CD4-positive, alpha-beta T cell treated with Interleukin-17A for 4 hours (primary cell): ENCODE measurements at regions not wholly inside any gene's neighbourhood (a gene's known extent, or its start where the extent isn't known, plus 50 kb on each side); places are given as distances from the start of the nearest gene placed in this dataset.
A peak's percentile ranks its signal among the peaks of the same experiment; 100 is the strongest.

ENCODE experiments used
- DNase-seq: peaks from one replicate; pipeline ENCODE4 v3.0.0-alpha.2; 2020; ENCODE audit warnings: mixed read lengths

DNA sequence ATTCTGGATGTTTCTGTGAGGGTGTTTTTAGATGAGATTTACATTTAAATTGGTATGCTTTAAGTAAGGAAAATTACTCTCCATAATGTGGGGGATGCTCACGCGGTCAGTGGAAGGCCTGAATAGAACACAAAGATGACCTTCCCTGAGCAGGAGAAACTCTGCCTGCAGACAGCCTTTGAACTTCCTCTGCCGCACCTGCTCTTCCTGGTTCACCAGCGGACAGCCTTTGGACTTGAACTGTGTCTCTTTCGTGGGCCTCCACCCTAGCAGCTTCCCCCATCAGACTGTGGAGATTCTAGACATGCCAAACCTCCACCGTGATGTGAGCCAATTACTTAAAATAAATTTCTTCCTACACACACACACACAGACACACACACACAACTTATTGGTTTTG, 210.7 kb downstream of the EFCAB11 start:
- no peak for DNase-seq

DNA sequence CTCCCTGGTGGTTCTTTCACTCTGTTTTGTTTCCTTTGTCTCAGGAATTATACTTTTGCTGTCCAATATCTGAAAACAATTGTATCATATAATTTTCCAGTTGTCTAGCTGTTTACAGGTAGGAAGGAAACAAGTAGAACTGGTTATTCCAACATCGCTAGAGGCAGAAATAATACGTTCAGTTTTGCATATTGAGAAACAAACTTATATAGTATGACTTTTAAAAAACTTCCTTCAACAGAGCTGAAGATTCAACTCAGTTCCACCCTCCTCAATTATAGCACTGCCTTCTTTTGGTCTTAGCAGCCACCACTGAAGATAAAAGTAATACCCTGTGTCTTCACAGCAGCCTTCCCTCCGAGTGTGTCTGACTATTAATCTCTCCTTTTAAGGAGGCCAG, 214.3 kb downstream of the EFCAB11 start:
- DNase-seq = no peak

DNA sequence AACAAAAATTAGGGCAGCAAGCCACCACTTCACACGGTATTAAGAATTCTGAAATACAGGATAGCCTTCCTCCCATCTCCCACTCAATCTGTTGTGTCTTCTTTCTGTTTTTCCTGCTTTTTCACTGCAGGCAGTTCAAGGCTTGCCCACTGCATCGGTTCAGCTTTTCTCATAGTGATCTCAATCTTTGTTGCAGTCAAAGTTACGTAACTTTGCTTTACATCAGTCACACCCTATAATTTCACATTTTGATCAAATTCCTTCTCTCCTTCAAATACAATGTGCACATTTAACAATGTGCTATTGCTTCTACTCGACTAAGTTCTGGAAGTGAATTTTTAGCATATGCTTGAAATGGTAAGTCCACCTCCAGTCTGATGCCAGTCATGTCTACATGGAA, 217.6 kb downstream of the EFCAB11 start:
- DNase-seq = no peak

DNA sequence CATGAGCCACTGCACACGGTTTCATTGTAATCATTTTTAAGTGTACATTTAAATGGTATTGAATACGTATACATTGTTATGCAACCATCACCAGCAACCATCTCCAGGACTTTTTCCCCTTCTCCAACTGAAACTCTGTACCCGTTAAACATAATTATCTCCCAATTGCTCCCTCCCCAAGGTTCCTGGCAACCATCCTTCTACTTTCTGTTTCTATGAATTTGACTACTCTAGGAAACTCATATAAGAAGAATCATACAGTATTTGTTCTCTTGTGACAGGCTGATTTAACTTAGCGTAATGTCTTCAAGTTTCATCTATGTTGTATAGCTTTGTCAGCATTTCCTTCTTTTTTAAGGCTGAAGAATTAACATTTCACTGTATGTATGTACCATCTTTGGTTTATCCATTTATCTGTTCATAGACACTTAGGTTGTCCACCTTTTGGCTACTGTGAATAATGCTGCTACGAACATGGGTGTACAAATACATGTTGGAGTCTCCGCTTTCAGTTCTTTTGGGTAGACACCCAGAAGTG, 223.1 kb downstream of the EFCAB11 start:
- no peak for DNase-seq

DNA sequence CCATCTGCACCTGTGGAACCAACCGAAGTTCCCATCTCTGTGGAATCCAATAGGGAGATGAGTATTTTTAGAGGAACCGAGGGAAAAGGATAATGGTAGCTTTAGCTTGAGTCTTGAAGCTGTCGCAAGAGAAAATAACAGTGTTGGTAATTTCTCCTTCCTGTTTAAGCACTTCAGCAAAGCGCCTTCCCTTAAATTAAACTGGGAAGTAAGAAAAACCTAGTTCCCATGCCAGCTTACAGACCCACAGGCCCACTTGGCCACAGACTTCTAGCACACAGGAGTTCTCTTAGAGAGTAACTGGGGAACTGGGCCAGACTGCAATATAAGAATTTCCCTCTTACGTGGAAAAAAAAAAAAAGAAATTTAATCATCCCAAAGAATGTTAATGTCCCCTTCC, 223.8 kb downstream of the EFCAB11 start:
- no peak for DNase-seq

DNA sequence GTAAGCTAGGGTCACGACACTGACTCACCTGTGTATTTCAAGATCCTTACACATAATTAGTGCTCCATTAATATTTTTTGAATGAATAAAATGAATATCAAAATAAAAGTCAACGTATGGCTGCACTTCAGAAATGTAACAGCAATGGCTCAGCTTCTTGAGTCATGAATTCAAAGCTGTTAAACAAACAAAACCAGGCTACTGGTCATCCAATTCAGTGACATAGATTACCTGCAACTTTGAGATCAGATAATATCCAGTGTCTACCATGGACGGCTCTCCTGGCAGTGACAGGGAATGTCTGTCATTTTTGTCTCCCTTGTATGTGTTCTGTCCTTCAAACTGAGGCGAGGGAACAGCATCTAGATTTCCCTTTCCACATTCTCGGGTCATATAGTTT, 225.6 kb downstream of the EFCAB11 start:
- DNase-seq = no peak

DNA sequence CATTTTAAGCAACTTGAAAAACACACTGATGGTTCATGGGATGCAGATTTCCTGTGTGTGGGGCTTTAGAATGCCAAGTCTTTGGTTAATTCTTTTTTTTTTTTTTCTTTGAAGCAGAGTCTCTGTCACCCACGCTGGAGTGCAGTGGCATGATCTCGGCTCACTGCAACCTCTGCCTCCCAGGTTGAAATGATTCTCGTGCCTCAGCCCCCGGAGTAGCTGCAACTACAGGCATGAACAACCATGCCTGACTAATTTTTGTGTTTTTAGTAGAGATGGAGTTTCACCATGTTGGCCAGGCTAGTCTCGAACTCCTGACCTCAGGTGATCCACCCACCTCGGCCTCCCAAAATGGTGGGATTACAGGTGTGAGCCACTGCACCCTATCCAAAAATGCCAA, 228.3 kb downstream of the EFCAB11 start:
- DNase-seq = peak; percentile 48

DNA sequence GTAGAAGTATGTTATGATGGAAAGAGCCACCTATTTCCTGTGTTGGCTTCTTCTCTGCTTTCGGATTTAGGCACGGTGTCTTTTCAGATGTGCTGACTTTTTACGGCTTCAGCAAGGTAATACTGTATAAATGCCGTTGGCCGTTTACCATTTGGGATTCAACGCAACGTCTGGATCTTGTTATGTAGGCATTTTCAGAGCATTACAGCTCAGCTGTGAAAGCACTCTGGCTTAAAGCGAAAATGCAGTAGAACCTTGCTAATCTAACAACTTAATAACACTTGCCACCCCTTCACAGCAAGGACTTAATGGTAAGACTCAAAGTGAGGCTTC, 229.9 kb downstream of the EFCAB11 start:
- peak; percentile 36 for DNase-seq

DNA sequence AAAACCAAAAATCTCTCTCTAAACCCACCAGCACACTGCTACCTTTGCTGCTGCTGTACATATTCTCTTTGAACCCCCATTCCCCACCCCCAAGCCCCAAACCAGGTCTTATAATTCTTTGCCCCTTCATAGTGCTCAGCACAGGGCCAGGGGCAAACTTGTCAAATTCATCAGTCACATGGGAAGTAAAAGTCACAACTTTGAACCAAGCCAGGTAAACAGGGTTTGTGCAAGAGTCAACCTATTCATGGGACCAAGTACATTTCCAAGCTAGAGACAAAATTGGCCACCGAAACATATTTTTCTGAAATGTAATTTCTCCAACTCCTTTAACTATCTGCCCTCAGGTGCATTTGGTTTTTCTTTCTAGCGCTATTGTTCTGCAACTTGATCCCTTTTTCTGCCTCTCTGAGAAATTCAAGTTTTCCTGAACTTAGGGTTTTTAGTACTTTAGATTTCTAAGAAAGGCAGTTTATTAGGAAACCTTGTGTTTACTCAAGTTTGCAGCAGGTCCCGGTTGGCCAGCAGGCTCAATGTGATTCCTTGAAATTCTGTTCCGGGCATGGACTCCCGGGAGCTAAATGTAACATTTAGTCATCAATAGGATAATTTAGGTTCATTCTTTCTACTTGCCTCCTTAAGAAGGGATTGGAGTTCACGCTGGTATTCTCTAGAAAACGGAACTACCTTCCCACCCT, 230.5 kb downstream of the EFCAB11 start:
- peak; percentile 13 for DNase-seq

DNA sequence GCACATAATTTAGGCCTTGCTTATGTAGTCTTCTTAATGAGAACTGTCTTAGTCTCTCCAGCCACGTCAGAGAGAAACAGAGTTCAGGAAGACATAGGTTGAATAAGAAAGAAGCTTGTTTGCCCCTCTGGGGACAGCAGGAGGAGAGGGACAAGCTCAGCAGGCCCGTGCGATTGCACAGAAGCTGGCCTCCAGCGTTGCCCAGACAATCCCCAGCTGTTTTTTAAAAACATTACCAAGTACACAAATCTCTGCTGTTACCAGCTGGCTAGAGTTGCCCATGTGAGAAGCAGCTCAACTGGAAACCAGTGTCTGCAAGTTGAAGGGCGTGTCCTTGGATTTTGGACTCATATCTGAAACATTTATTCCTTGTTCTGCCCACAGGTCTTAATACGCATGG, 232.6 kb downstream of the EFCAB11 start:
- no peak for DNase-seq

DNA sequence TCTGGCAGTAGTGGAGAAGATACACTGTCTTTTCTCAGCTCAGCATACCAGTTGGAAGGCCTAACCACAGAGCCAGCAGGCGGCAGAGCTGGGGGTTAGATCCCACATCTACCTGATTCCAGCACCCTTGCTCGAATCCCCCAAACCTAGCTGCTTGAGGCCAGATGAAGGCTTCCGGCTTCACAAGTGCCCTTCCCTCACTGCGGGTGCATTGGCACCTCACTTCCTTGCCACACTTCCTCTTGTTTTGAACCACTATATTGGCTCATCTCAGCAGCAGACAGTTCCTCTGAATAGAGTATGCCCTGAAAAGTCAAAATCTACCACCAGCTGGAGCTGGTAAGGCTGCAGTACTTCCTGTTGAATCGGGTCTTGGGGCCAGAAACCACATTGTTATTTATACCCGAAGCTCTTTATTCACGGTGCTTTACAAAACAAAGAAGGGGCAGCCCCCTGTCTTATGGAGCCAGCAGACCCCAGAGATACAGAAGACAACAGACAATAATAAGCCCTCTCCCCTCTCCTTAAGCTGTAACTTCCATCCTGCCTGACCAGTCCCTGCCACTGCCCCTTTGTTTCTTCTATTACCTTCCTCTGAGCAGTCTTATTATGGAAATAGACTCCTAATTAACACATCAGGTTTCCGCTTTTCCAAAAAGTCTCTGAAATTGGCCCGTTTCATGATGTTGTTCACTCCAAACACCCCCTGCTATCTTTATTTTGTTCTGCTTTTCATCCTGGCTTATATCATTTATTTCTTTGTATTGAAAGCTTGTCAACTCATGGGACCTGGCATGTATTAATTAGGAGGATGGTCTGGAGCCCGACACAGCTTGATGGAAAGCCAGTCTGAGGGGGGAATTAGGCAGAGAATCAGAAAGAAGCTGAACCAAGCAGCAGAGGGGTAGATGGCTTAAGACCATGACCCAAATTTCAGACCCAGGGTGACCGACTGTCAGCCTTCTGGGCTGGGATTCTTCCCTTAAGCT, 233.5 kb downstream of the EFCAB11 start:
- DNase-seq = peak; percentile 81

DNA sequence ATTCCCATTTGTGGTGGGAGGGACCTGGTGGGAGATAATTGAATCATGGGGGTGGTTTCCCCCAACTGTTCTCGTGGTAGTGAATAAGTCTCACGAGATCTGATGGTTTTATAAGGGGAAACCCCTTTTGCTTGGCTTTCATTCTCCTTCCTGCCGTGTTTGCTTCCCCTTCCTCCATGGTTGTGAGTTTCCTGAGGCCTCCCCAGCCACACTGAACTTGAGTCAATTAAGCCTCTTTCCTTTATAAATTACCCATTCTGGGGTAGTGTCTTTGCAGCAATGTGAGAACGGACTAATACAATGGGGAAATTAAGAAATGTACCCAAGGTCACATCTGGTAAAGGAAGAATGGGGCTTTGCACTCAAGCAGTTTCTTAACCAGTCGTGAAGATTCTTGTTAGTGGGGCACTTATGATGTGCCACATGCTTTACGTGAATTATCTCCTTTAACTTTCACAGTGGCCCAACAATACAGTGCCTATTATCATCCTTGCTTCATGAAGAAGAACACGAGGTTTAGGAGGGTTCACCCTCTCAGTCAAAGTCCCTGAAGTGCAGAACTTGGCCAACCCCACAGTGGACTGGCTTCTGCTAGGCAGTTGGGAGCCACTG, 234.3 kb downstream of the EFCAB11 start:
- peak; percentile 45 for DNase-seq

DNA sequence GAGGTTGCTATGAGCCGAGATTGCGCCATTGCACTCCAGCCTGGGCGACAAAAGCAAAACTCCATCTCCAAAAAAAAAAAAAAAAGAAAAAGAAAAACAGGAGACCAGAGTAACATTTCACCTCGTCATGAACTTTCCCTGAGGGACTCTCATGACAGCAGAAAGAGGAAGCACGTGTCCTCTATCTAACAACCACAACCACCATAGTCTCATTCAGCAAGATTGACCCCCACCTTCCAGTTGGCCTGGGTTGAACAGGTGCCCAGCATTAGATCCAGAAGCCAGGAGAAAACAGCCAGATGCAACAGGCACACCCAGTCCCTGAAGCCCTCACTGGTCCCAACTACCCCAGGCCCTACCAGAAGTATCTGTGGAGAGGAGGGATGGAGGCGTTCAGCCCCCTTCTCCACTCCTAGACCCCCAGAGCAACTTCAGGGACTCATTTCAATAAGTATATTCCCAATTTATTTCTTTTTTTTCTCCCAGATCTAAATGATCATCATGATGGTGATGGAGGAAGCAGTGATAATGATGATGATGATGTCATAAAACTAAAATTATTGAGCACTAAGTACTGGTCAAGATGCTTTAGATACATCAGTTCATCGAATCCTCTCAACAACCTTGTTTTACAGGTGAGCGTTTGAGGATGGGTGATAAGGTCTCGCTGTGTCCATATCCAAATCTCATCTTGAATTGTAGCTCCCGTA, 235.0 kb downstream of the EFCAB11 start:
- DNase-seq = no peak

DNA sequence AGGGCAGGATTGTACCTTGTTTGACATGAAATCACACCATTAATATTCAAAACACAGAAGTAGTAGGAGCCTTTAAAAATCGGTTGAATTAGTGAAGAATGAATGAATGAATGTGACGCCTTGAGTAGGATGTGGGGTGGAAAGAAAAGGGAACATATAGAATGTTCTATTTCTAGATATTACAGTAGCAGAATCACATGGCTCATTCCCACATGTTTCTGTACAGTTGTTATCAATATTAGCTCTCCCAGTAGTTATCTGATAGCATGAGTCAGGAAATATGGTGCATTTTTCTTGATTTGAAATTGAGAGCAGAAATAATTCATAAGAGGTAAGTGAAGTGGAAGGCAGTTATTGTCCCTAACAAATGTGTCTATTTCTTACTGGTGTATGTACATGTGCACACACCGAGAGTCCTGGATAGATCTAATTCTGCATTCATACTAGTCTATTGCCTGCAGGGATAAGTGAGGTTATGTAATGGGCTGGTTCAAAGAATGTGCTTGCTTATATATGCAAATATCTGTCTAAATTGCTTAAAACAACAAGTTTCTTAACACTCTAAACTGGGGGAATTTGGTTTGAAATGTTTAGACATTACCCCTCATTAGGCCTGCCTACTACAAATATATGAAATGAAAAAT, 245.4 kb downstream of the EFCAB11 start:
- no peak for DNase-seq

DNA sequence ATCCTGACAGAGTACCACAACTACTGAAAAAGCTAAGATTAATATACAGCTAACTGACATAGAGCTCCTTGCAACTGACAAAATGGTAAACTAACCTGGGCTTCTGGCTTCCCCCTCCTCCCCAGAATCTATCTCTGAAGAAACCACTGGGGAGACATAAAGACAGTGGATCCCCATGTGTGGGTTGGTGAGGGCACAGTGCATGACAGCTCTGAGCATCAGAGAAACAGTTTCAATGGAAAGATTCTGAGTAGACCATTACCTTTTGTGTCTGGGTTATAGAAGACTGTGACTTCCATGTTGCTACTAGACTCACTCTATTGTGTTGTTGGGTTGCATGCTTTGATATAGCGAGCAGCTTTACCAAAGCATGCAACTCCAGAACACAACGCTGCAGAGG, 247.4 kb downstream of the EFCAB11 start:
- no peak for DNase-seq

DNA sequence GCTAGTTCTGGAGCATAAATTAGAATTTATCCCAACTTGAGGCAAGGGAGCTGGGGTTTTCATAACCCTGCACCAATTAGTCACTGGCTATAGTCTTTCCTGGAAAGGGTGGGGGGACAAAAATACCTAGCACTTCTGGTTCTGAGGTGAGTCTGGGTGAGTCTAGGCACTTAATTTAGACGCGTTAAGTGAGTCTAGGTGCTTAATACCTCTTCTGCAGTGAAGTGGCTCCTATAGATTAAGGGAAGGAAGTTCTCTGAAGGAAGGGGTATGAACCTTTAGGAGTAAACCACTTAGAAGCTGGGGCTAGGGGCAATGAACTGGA, 251.7 kb downstream of the EFCAB11 start:
- DNase-seq = no peak

DNA sequence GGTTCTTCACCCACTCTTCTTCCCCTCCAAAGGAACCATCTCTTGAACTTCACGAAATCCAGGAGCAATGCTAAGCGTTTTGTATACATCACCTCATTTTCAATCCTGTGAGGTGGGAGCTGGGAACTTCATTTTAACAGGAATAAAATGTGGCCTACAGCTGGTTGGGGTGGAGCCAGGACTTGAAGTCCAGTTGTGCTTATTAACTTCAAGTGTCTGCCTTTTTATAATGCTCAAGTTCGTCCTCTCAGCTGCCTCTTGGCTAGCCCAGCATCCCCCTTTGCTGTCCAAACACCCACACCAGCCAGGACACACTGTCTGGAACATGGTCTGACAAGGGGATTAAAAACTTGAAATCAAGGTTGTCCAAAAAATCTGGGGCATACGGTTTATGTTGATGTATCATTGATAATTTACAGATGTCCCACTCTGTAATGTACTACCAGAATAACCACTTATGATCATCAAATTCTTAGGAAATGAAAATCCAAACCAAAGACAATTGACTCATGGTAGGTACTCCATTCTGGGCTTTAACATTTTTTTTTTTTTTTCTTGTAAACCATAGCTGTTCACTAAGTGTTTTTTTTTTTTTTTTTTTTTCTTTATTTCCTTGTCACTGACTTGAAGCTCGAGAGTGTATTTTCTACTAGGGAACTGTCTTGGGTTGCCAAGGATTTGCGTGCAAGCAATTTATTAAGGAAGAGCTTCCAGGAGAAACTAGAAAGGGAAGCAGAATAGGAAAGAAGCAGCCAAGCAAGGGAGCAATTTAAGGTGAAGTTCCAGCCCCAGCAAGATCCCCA, 252.3 kb downstream of the EFCAB11 start:
- DNase-seq = no peak

DNA sequence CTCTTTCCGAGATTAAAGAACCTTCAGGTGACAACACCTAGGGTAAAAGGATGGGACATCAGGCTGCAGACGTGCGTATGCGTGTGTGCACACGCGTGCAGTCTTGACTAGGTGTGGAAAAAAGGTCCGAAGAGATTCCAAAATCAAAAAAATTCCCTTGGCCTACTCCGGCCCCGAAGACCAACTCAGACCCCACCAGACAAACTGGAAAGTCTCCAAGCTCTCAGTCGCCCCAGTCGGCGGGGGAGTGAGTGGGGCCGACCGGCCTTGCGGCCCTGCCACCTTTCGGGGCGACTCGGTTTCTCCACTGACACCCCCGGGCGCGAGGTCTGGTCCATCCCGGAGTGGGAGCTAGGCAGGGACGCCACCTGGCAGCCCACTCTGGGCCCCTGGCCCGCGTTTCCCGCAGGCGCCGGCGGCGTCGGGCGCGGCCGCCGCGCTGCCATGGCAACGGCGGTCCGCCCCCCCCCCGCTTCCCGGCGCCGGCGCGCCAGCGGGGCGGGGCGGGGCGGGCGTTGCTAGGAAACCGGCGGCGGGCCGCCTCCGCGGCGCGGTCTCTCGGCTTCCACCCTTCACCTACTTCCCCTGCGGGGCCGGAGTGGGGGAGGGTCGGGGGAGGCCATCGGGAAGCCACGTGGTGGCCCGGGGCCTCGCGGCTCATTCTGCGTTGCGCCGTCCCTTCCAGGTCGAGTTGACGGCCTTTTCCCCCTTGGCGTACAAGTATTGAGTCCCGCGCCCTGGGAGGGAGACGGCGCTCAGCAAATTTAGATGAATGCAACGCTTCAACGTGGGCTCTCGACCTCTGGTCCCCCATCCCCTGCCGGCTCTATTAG, 253.1 kb downstream of the EFCAB11 start:
- DNase-seq = peak; percentile 87

DNA sequence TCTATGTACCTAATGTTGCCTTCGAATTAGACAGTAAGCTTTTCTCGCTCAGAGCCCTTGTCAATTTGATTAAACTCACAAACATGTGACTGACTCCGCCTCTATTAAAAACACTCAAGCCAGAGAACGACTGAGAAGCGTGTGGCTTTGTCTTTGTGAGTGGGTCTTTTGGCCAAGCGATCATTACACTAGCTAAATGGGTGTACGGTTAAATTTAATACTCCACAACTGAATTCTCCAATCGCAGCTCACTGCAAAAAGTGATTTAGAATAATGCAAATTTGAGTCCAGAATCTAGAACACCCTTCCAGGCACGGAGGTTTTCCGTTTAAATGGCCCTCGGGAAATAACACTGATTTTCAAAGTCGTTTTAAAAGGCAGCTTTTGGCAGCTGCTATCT, 253.7 kb downstream of the EFCAB11 start:
- no peak for DNase-seq

DNA sequence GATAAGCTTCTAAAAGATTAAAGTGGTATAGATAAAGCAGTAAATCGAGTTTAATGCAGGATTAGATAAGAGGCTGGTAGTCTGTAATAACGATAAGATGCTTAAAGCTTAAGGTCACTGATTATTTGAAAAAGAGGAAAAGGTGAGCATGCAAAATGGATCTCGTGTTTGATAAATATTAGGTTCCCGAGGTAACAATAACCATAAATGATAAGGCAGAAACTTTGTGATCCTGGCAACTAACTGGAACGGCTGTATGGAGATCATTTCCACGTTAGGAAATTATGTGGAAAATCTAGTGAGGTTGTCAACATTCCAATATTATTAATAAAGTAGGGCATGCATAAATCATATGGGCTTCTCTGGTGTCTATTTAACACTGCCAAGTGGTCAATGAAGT, 255.5 kb downstream of the EFCAB11 start:
- no peak for DNase-seq
